WTC11 (cell line): ENCODE measurements at regions not wholly inside any gene's neighbourhood (a gene's known extent, or its start where the extent isn't known, plus 50 kb on each side); places are given as distances from the start of the nearest gene placed in this dataset.

Source experiments
- ATAC-seq: fragments of 200-7000 bp; cut with Tn5 transposase; 2 replicates; pipeline ENCODE4 v1.10.0; 2021; ENCODE audit warnings: mild to moderate bottlenecking, moderate library complexity
- CTCF ChIA-PET: fragments of 300-600 bp; sonication (Branson Sonifier 250); formaldehyde crosslinking; loops from one replicate; lab custom pipeline; 2021; ENCODE audit warnings: antibody characterized with exemption; lab: Charles Lee
- POLR2A ChIA-PET: fragments of 350-600 bp; sonication (Branson Sonifier 250); formaldehyde crosslinking; loops from one replicate; lab custom pipeline; 2021; ENCODE audit warnings: antibody characterized with exemption; lab: Charles Lee
- DNase-seq: peaks from one replicate; pipeline ENCODE4 v3.0.0; 2021; ENCODE audit warnings: low spot score
- H3K27ac Mint-ChIP-seq: 2 replicates; pipeline ENCODE4 v1.8.0; 2021; ENCODE audit warnings: mixed read lengths
- H3K27me3 Mint-ChIP-seq: 2 replicates; pipeline ENCODE4 v1.8.0; 2021; ENCODE audit warnings: low read depth, mild to moderate bottlenecking, moderate library complexity, mixed read lengths
- H3K36me3 Mint-ChIP-seq: 2 replicates; pipeline ENCODE4 v1.8.0; 2021; ENCODE audit warnings: mixed read lengths
- H3K4me1 Mint-ChIP-seq: 2 replicates; pipeline ENCODE4 v1.8.0; 2022; ENCODE audit warnings: mixed read lengths
- H3K4me3 Mint-ChIP-seq: 2 replicates; pipeline ENCODE4 v1.8.0; 2021; ENCODE audit warnings: mild to moderate bottlenecking, moderate library complexity, mixed read lengths
- H3K9me3 Mint-ChIP-seq: 2 replicates; pipeline ENCODE4 v1.8.0; 2021; ENCODE audit warnings: mixed read lengths
- ATF1 ChIP-seq: sonication (generic); formaldehyde crosslinking; IDR thresholded peaks from 2 replicates; pipeline ENCODE4 v1.8.1; 2023; ENCODE audit warnings: mild to moderate bottlenecking, moderate library complexity, missing genetic modification reagents
- ELF4 ChIP-seq: sonication (generic); formaldehyde crosslinking; IDR thresholded peaks from 2 replicates; pipeline ENCODE4 v1.8.1; 2022; ENCODE audit warnings: low read depth, mild to moderate bottlenecking, moderate library complexity, missing genetic modification reagents
- ETV6 ChIP-seq: sonication (generic); formaldehyde crosslinking; IDR thresholded peaks from 2 replicates; pipeline ENCODE4 v1.8.1; 2022; ENCODE audit warnings: mild to moderate bottlenecking, missing genetic modification reagents
- FOXJ3 ChIP-seq: sonication (generic); formaldehyde crosslinking; IDR thresholded peaks from 2 replicates; pipeline ENCODE4 v1.9.0; 2021; ENCODE audit warnings: missing genetic modification reagents, mild to moderate bottlenecking, borderline replicate concordance
- GABPB1 ChIP-seq: sonication (generic); formaldehyde crosslinking; IDR thresholded peaks from 2 replicates; pipeline ENCODE4 v1.8.1; 2023; ENCODE audit warnings: mild to moderate bottlenecking, missing genetic modification reagents
- HMGA2 ChIP-seq: fragments of 250-450 bp; sonication (Bioruptor Pico); IDR thresholded peaks from 2 replicates; pipeline ENCODE4 v1.4.0; 2021; ENCODE audit warnings: mild to moderate bottlenecking, moderate library complexity
- IRF2 ChIP-seq: sonication (generic); formaldehyde crosslinking; IDR thresholded peaks from 2 replicates; pipeline ENCODE4 v1.8.0; 2022; ENCODE audit warnings: low read depth, missing genetic modification reagents, borderline replicate concordance
- JAZF1 ChIP-seq: fragments of 250-450 bp; sonication (Bioruptor Pico); IDR thresholded peaks from 2 replicates; pipeline ENCODE4 v1.9.0; 2021; ENCODE audit warnings: moderate library complexity, mild to moderate bottlenecking, inconsistent platforms
- SMAD3 ChIP-seq: sonication (generic); formaldehyde crosslinking; IDR thresholded peaks from 2 replicates; pipeline ENCODE4 v1.8.0; 2022; ENCODE audit warnings: missing genetic modification reagents, mild to moderate bottlenecking, borderline replicate concordance
- SP1 ChIP-seq: sonication (generic); formaldehyde crosslinking; conservative IDR thresholded peaks from 2 replicates; pipeline ENCODE4 v1.8.1; 2022; ENCODE audit warnings: missing genetic modification reagents
- TCF7 ChIP-seq: sonication (generic); formaldehyde crosslinking; IDR thresholded peaks from 2 replicates; pipeline ENCODE4 v1.8.0; 2022; ENCODE audit warnings: mild to moderate bottlenecking, low read depth, missing genetic modification reagents, moderate library complexity
- ZNF423 ChIP-seq: fragments of 250-450 bp; sonication (Bioruptor Pico); IDR thresholded peaks from 2 replicates; pipeline ENCODE4 v2.1.2; 2022; ENCODE audit warnings: mild to moderate bottlenecking, moderate library complexity
- TF ChIP-seq, protein P1 (sequence below): fragments of 250-450 bp; sonication (Bioruptor Pico); conservative IDR thresholded peaks from 2 replicates; pipeline ENCODE4 v1.9.0; 2021; ENCODE audit warnings: mild to moderate bottlenecking
- TF ChIP-seq, protein P2 (sequence below): fragments of 250-450 bp; sonication (Bioruptor Pico); IDR thresholded peaks from 2 replicates; pipeline ENCODE4 v2.1.2; 2022; ENCODE audit warnings: mild to moderate bottlenecking, moderate library complexity
- TF ChIP-seq, protein P3 (sequence below): sonication (generic); formaldehyde crosslinking; IDR thresholded peaks from 2 replicates; pipeline ENCODE4 v1.8.1; 2022; ENCODE audit warnings: missing genetic modification reagents, borderline replicate concordance
- TF ChIP-seq, protein P4 (sequence below): sonication (generic); formaldehyde crosslinking; IDR thresholded peaks from 2 replicates; pipeline ENCODE4 v1.8.1; 2022; ENCODE audit warnings: low read depth, mild to moderate bottlenecking, moderate library complexity, missing genetic modification reagents, borderline replicate concordance
- TF ChIP-seq, protein P5 (sequence below): sonication (generic); formaldehyde crosslinking; IDR thresholded peaks from 2 replicates; pipeline ENCODE4 v1.8.0; 2023; ENCODE audit warnings: mild to moderate bottlenecking, missing genetic modification reagents
- TF ChIP-seq, protein P6 (sequence below): sonication (generic); formaldehyde crosslinking; IDR thresholded peaks from 2 replicates; pipeline ENCODE4 v1.8.1; 2023; ENCODE audit warnings: mild to moderate bottlenecking, missing genetic modification reagents

DNA sequence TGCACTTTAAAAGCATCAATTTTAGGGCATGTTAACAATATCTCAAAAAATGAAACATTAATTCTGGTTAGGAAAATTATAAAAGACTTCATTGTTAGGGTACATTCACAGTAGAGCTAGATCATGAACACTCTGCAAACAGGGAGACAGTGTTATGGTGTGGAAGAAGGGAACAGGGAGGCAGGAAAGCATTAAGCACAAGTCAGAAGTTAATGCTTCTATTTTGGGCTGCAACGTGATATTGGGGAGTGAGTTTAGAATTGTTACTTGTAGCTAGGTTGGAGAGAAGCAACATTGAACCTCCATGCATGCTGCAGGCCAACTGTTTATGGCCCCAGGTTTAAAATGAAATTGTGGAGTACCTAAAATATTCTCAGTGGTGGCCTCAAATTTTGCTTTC is 278.1 kb upstream of the NMUR2 start:
- TF ChIP-seq ZNF423 (CRISPR knock-in tag) (no peak), SP1 (CRISPR knock-in tag) (no peak), TCF7 (no peak), SMAD3 (no peak), IRF2 (CRISPR knock-in tag) (no peak), FOXJ3 (CRISPR knock-in tag) (no peak), ETV6 (CRISPR knock-in tag) (no peak), ELF4 (CRISPR knock-in tag) (no peak), GABPB1 (CRISPR knock-in tag) (no peak), JAZF1 (CRISPR knock-in tag) (no peak), ATF1 (CRISPR knock-in tag) (no peak)
- TF ChIP-seq, protein P1, sequence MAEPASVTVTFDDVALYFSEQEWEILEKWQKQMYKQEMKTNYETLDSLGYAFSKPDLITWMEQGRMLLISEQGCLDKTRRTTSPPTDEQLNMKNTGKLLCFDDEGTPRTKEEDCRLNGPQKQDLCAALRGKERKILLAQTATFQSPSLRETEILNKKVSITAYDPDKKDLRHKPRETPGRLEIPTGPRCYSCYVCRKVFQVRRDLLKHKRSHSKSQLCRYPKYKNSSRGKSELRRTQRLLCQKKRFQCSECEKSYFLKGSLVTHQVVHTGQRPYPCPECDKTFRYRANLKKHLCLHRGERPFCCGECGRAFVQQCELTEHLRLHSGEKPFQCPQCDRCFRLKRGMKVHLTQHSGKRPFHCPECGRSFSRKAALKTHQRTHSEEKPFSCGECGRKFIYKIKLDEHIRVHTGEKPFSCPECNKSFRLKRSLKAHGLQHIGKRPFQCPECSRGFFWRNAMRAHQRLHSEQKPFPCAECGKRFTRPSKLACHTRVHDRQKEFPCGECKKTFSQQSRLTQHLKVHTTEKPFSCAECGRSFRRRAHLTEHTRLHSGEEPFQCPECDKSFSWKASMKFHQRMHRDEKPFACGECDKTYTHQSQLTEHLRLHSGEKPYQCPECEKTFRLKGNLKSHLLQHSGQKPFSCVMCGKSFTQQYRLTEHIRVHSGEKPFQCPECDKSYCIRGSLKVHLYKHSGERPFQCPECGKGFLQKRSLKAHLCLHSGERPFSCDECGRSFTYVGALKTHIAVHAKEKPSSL: no peak
- TF ChIP-seq, protein P2, sequence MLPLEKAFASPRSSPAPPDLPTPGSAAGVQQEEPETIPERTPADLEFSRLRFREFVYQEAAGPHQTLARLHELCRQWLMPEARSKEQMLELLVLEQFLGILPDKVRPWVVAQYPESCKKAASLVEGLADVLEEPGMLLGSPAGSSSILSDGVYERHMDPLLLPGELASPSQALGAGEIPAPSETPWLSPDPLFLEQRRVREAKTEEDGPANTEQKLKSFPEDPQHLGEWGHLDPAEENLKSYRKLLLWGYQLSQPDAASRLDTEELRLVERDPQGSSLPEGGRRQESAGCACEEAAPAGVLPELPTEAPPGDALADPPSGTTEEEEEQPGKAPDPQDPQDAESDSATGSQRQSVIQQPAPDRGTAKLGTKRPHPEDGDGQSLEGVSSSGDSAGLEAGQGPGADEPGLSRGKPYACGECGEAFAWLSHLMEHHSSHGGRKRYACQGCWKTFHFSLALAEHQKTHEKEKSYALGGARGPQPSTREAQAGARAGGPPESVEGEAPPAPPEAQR: no peak
- TF ChIP-seq, protein P3, sequence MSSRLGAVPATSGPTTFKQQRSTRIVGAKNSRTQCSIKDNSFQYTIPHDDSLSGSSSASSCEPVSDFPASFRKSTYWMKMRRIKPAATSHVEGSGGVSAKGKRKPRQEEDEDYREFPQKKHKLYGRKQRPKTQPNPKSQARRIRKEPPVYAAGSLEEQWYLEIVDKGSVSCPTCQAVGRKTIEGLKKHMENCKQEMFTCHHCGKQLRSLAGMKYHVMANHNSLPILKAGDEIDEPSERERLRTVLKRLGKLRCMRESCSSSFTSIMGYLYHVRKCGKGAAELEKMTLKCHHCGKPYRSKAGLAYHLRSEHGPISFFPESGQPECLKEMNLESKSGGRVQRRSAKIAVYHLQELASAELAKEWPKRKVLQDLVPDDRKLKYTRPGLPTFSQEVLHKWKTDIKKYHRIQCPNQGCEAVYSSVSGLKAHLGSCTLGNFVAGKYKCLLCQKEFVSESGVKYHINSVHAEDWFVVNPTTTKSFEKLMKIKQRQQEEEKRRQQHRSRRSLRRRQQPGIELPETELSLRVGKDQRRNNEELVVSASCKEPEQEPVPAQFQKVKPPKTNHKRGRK (CRISPR knock-in tag): no peak
- TF ChIP-seq, protein P4, sequence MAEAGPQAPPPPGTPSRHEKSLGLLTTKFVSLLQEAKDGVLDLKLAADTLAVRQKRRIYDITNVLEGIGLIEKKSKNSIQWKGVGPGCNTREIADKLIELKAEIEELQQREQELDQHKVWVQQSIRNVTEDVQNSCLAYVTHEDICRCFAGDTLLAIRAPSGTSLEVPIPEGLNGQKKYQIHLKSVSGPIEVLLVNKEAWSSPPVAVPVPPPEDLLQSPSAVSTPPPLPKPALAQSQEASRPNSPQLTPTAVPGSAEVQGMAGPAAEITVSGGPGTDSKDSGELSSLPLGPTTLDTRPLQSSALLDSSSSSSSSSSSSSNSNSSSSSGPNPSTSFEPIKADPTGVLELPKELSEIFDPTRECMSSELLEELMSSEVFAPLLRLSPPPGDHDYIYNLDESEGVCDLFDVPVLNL (CRISPR knock-in tag): no peak
- TF ChIP-seq, protein P5, sequence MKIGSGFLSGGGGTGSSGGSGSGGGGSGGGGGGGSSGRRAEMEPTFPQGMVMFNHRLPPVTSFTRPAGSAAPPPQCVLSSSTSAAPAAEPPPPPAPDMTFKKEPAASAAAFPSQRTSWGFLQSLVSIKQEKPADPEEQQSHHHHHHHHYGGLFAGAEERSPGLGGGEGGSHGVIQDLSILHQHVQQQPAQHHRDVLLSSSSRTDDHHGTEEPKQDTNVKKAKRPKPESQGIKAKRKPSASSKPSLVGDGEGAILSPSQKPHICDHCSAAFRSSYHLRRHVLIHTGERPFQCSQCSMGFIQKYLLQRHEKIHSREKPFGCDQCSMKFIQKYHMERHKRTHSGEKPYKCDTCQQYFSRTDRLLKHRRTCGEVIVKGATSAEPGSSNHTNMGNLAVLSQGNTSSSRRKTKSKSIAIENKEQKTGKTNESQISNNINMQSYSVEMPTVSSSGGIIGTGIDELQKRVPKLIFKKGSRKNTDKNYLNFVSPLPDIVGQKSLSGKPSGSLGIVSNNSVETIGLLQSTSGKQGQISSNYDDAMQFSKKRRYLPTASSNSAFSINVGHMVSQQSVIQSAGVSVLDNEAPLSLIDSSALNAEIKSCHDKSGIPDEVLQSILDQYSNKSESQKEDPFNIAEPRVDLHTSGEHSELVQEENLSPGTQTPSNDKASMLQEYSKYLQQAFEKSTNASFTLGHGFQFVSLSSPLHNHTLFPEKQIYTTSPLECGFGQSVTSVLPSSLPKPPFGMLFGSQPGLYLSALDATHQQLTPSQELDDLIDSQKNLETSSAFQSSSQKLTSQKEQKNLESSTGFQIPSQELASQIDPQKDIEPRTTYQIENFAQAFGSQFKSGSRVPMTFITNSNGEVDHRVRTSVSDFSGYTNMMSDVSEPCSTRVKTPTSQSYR (CRISPR knock-in tag): no peak
- CTCF ChIA-PET: no interaction called here
- DNase-seq: no peak
- no peak overlapping the region for H3K27ac Mint-ChIP-seq
- peaks cover 24% of the 10 kb centered on the region for H3K36me3 Mint-ChIP-seq
- H3K4me1 Mint-ChIP-seq: no peaks in the 10 kb centered on the region
- H3K4me3 Mint-ChIP-seq: no peak overlapping the region
- no peaks in the 10 kb centered on the region for H3K27me3 Mint-ChIP-seq
- POLR2A ChIA-PET: interaction anchor here (0.7 kb wide), 1 partner anchor 96 kb away, joined by 3 read pairs; no protein-coding TSS in a partner anchor
- no peak for ATAC-seq
- peaks cover 36% of the 10 kb centered on the region for H3K9me3 Mint-ChIP-seq

DNA sequence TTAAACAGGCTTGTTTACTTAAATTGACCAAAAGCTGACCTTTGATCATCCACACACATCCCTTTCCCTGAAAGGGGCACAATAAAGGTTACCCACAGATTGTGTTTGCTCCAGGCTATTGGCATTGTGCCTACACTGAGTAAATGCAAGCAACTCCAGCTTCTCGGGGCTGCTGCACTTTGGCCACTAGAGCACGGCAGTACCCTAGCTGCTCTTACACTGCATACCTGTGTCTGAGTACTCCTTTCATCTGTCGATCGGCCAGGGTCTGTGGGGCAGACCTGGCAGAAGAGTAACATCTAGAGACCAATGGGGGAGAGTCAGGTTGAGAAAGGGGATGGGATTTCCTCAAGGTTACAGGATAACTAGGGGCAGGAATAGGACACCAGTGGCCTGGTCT is 281.9 kb upstream of the NMUR2 start:
- Mint-ChIP-seq H3K4me3 (no peak overlapping the region), H3K27me3 (no peaks in the 10 kb centered on the region), H3K36me3 (peaks cover 24% of the 10 kb centered on the region), H3K9me3 (peaks cover 37% of the 10 kb centered on the region), H3K27ac (no peak overlapping the region), H3K4me1 (peaks cover 10% of the 10 kb centered on the region)
- POLR2A ChIA-PET: no interaction called here
- CTCF ChIA-PET: no interaction called here
- DNase-seq: peak; percentile 12
- TF ChIP-seq HMGA2: no peak
- TF ChIP-seq, protein P6, sequence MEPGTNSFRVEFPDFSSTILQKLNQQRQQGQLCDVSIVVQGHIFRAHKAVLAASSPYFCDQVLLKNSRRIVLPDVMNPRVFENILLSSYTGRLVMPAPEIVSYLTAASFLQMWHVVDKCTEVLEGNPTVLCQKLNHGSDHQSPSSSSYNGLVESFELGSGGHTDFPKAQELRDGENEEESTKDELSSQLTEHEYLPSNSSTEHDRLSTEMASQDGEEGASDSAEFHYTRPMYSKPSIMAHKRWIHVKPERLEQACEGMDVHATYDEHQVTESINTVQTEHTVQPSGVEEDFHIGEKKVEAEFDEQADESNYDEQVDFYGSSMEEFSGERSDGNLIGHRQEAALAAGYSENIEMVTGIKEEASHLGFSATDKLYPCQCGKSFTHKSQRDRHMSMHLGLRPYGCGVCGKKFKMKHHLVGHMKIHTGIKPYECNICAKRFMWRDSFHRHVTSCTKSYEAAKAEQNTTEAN (CRISPR knock-in tag): 0 out of 2 replicates have a peak, but pooled peaks have one; percentile 25
- peak; percentile 26; the same call in 1 of the 2 replicates for ATAC-seq
